GM12875 (cell line): ENCODE measurements at regions not wholly inside any gene's neighbourhood (a gene's known extent, or its start where the extent isn't known, plus 50 kb on each side); places are given as distances from the start of the nearest gene placed in this dataset.

Experiments used
- H3K4me3 ChIP-seq: one replicate; pipeline ENCODE4 v1.5.1; 2011; ENCODE audit warnings: low read depth, low read length, control low read depth
- CTCF ChIP-seq: IDR thresholded peaks from 2 replicates; pipeline ENCODE4 v1.5.1; 2011; ENCODE audit warnings: low read depth, mild to moderate bottlenecking, control low read depth, inconsistent platforms, low read length, moderate library complexity, borderline replicate concordance; ENCODE audit not compliant: insufficient read depth

GRCh38 chr10:3671386-3671955 lies 113.5 kb downstream of the KLF6 start:
- no peak for TF ChIP-seq CTCF
- H3K4me3 ChIP-seq = no peak overlapping the region

- no peak for TF ChIP-seq CTCF
- no peak overlapping the region for H3K4me3 ChIP-seq
Observed at GRCh38 chr10:3668966-3669330, 116.1 kb downstream of the KLF6 start.

- no peak for TF ChIP-seq CTCF
- H3K4me3 ChIP-seq = no peak overlapping the region
Observed at GRCh38 chr10:3668276-3668965, 116.6 kb downstream of the KLF6 start.

- no peak overlapping the region for H3K4me3 ChIP-seq
- no peak for TF ChIP-seq CTCF
Observed at GRCh38 chr10:3666525-3667302, 118.3 kb downstream of the KLF6 start.

- TF ChIP-seq CTCF = no peak
Observed at GRCh38 chr10:3665316-3665908, 119.6 kb downstream of the KLF6 start.

GRCh38 chr10:3662775-3663174 lies 122.2 kb downstream of the KLF6 start:
- no peak for TF ChIP-seq CTCF
- H3K4me3 ChIP-seq = no peak overlapping the region

More at GRCh38 chr10:3665316-3665908, 119.6 kb downstream of the KLF6 start:
- H3K4me3 ChIP-seq = no peak overlapping the region
